Activated CD4-positive, alpha-beta T cell treated with anti-CD3 and anti-CD28 coated beads for 24 hours (primary cell): ENCODE measurements at regions not wholly inside any gene's neighbourhood (a gene's known extent, or its start where the extent isn't known, plus 50 kb on each side); places are given as distances from the start of the nearest gene placed in this dataset.

Experiments
- DNase-seq, 2 donors: peaks; one replicate each; pipeline ENCODE4 v3.0.0-alpha.2; 2020; ENCODE audit warnings: low read depth in 2 of 2

DNA sequence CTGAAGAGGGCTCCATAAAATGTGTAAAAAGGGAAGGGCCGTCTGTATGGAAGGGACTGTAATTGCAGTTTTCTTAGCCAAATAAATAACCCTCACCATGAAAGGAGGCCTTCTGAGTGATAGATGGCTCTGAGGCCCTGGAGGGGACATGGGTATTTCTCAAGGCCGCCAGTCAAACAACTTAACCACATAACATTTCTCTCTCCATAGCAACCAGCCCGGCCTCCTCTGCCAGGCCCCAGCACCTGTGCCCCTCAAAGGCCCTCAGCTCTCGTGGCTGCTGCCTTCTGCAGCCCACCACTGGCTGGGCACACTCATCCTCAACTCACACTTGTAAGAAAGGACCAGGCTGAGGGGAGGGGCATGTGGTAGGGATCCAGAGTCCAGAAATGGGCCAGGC is 57.0 kb upstream of the GJB5 start:
- no peak for DNase-seq

DNA sequence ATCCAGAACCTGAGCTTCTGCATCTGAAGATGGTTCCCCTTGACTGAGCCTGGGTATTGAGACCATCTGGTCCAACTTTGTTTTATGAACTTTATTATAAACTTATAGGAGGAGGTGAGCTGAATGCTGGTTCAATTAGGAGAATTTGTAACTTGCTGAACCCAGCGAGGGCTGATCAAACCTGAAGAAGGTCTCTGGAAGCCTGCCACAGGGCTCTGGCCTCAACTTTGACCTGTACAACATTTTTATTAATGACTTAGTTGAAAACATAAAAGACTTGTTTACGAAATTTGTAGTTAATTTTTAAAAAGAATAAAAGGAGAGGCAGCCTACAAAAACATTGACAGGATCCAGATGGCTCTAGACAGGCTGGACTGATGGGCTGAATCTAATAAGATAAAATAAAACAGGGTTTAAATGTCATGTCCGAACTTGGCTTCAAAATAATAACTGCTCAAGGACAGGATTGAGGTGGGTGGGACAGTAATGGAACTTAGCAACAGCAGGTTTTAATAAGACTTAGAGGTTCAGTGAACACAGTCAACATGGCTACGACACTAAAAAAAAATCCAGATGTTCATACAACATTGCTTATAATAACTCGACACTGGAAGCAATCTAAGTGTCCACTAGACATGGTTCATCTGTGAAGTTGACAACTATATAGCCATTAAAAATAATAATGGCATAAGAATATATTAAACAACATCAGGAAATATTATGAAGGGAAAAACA is 53.4 kb upstream of the GJB5 start:
- no peak for DNase-seq
